SK-N-SH (cell line): ENCODE measurements at regions not wholly inside any gene's neighbourhood (a gene's known extent, or its start where the extent isn't known, plus 50 kb on each side); places are given as distances from the start of the nearest gene placed in this dataset.

Experiments used
- CHD2 ChIP-seq: fragments of 150-350 bp; IDR thresholded peaks from 2 replicates; pipeline ENCODE4 v1.6.1; 2018; ENCODE audit warnings: low read length; ENCODE audit not compliant: partially characterized antibody
- GABPA ChIP-seq: IDR thresholded peaks from 2 replicates; pipeline ENCODE4 v1.4.0; 2012; ENCODE audit warnings: low read depth, mild to moderate bottlenecking
- POLR2AphosphoS5 ChIP-seq: IDR thresholded peaks from 2 replicates; pipeline ENCODE4 v1.6.1; 2012; ENCODE audit warnings: low read depth, low read length
- RAD21 ChIP-seq: IDR thresholded peaks from 2 replicates; pipeline ENCODE4 v1.6.1; 2012; ENCODE audit warnings: mild to moderate bottlenecking, low read length
- RFX5 ChIP-seq: IDR thresholded peaks from 2 replicates; pipeline ENCODE4 v1.6.1; 2012; ENCODE audit warnings: mild to moderate bottlenecking, improper control_type of control experiment, low read length
- SIN3A ChIP-seq: IDR thresholded peaks from 2 replicates; pipeline ENCODE4 v1.6.1; 2012; ENCODE audit warnings: low read depth, mild to moderate bottlenecking, low read length, moderate library complexity, borderline replicate concordance
- TAF1 ChIP-seq: IDR thresholded peaks from 2 replicates; pipeline ENCODE4 v1.6.1; 2012; ENCODE audit warnings: low read depth, mild to moderate bottlenecking, low read length, moderate library complexity, borderline replicate concordance
- TF ChIP-seq, protein P1 (sequence below): fragments of 200-600 bp; sonication (generic); IDR thresholded peaks from 2 replicates; pipeline ENCODE4 v1.6.1; 2017; ENCODE audit warnings: antibody characterized with exemption, mild to moderate bottlenecking, moderate library complexity
- TF ChIP-seq, protein P2 (sequence below): IDR thresholded peaks from 2 replicates; pipeline ENCODE4 v1.6.1; 2012; ENCODE audit warnings: mild to moderate bottlenecking, low read depth, low read length, moderate library complexity
- TF ChIP-seq, protein P3 (sequence below): fragments of 150-350 bp; IDR thresholded peaks from 2 replicates; pipeline ENCODE4 v1.6.1; 2017; ENCODE audit warnings: antibody characterized with exemption, low read length, low read depth, borderline replicate concordance

DNA sequence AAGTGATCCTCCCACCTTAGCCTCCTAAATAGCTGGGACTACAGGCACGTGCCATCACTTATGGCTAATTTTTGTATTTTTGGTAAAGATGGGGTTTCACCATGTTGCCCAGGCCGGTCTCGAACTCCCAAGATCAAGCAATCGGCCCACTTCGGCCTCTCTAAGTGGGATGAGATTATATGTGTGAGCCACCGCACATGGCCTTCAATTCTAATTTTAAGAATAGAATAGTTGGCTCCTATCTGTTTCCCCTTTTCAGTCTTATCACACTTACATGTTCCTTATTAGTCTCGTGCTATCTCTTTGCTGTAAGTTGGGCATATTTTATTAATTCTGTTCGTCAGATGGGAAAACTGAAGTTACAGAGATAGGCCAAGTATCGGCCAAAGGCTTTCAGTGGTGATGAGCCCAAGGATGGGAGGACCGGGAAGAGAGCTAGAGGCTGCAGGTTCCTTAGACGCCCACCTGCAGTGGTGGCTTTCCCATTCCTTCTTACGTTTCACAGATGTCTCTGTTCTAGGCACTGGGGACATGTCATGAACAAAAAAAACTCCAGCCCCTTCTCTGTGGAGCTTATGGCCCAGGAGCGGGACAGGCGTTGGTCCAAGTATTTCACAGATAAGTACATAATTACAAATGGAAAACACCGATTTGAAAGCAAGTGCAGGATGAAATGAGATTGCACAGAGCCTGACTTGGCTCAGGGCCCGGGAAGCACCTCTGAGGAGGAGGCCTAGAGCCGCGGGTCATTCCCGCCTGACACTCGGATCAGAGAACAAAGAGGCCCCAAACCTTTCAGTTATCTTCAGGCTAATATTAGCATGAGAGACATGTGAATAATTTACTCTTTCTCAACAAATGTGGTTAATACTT is 91.1 kb upstream of the KLF13 start:
- TF ChIP-seq, protein P1, sequence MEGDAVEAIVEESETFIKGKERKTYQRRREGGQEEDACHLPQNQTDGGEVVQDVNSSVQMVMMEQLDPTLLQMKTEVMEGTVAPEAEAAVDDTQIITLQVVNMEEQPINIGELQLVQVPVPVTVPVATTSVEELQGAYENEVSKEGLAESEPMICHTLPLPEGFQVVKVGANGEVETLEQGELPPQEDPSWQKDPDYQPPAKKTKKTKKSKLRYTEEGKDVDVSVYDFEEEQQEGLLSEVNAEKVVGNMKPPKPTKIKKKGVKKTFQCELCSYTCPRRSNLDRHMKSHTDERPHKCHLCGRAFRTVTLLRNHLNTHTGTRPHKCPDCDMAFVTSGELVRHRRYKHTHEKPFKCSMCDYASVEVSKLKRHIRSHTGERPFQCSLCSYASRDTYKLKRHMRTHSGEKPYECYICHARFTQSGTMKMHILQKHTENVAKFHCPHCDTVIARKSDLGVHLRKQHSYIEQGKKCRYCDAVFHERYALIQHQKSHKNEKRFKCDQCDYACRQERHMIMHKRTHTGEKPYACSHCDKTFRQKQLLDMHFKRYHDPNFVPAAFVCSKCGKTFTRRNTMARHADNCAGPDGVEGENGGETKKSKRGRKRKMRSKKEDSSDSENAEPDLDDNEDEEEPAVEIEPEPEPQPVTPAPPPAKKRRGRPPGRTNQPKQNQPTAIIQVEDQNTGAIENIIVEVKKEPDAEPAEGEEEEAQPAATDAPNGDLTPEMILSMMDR, result no peak
- no peak for TF ChIP-seq RFX5
- no peak for TF ChIP-seq GABPA
- TF ChIP-seq, protein P2, sequence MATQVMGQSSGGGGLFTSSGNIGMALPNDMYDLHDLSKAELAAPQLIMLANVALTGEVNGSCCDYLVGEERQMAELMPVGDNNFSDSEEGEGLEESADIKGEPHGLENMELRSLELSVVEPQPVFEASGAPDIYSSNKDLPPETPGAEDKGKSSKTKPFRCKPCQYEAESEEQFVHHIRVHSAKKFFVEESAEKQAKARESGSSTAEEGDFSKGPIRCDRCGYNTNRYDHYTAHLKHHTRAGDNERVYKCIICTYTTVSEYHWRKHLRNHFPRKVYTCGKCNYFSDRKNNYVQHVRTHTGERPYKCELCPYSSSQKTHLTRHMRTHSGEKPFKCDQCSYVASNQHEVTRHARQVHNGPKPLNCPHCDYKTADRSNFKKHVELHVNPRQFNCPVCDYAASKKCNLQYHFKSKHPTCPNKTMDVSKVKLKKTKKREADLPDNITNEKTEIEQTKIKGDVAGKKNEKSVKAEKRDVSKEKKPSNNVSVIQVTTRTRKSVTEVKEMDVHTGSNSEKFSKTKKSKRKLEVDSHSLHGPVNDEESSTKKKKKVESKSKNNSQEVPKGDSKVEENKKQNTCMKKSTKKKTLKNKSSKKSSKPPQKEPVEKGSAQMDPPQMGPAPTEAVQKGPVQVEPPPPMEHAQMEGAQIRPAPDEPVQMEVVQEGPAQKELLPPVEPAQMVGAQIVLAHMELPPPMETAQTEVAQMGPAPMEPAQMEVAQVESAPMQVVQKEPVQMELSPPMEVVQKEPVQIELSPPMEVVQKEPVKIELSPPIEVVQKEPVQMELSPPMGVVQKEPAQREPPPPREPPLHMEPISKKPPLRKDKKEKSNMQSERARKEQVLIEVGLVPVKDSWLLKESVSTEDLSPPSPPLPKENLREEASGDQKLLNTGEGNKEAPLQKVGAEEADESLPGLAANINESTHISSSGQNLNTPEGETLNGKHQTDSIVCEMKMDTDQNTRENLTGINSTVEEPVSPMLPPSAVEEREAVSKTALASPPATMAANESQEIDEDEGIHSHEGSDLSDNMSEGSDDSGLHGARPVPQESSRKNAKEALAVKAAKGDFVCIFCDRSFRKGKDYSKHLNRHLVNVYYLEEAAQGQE, result no peak
- peak; percentile 39; the same call in 1 of the 2 replicates for TF ChIP-seq RAD21
- no peak for TF ChIP-seq TAF1
- peak; percentile 55 for TF ChIP-seq CHD2
- TF ChIP-seq, protein P3, sequence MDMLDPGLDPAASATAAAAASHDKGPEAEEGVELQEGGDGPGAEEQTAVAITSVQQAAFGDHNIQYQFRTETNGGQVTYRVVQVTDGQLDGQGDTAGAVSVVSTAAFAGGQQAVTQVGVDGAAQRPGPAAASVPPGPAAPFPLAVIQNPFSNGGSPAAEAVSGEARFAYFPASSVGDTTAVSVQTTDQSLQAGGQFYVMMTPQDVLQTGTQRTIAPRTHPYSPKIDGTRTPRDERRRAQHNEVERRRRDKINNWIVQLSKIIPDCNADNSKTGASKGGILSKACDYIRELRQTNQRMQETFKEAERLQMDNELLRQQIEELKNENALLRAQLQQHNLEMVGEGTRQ, result no peak
- no peak for TF ChIP-seq SIN3A
- no peak for TF ChIP-seq POLR2AphosphoS5
